HepG2 (cell line): ENCODE measurements at regions not wholly inside any gene's neighbourhood (a gene's known extent, or its start where the extent isn't known, plus 50 kb on each side); places are given as distances from the start of the nearest gene placed in this dataset.

Experiments
- ATF5 ChIP-seq: sonication (generic); formaldehyde crosslinking; IDR thresholded peaks from 2 replicates; pipeline ENCODE4 v1.4.0; 2020; ENCODE audit warnings: mild to moderate bottlenecking, low read depth, missing genetic modification reagents
- BCLAF1 ChIP-seq: fragments of 450-650 bp; IDR thresholded peaks from 2 replicates; pipeline ENCODE4 v1.6.1; 2017; ENCODE audit warnings: mild to moderate bottlenecking
- EZH2 ChIP-seq: conservative IDR thresholded peaks from 2 replicates; pipeline ENCODE4 v1.6.1; 2012; ENCODE audit warnings: mild to moderate bottlenecking, low read depth, low read length, moderate library complexity
- MAFG ChIP-seq: sonication (generic); formaldehyde crosslinking; IDR thresholded peaks from 2 replicates; pipeline ENCODE4 v1.5.1; 2020; ENCODE audit warnings: mild to moderate bottlenecking, missing genetic modification reagents
- SNAPC5 ChIP-seq: sonication (generic); formaldehyde crosslinking; IDR thresholded peaks from 2 replicates; pipeline ENCODE4 v1.8.1; 2023; ENCODE audit warnings: mild to moderate bottlenecking, missing genetic modification reagents, borderline replicate concordance
- ZNF24 ChIP-seq: fragments of 450-650 bp; IDR thresholded peaks from 2 replicates; pipeline ENCODE4 v1.6.1; 2017; ENCODE audit warnings: antibody characterized with exemption, mild to moderate bottlenecking
- ZNF362 ChIP-seq: sonication (generic); formaldehyde crosslinking; IDR thresholded peaks from 2 replicates; pipeline ENCODE4 v1.4.0; 2020; ENCODE audit warnings: missing genetic modification reagents, mild to moderate bottlenecking, borderline replicate concordance
- ZNF670 ChIP-seq: sonication (generic); formaldehyde crosslinking; IDR thresholded peaks from 2 replicates; pipeline ENCODE4 v1.8.0; 2022; ENCODE audit warnings: mild to moderate bottlenecking, missing genetic modification reagents, borderline replicate concordance

GRCh38 chr15:62291262-62291661, 126.2 kb upstream of the C2CD4B start:
- TF ChIP-seq ZNF670 (CRISPR knock-in tag) = no peak
- no peak for TF ChIP-seq EZH2
- TF ChIP-seq ATF5 (CRISPR knock-in tag) = no peak
- no peak for TF ChIP-seq MAFG (CRISPR knock-in tag)
- no peak for TF ChIP-seq ZNF24
- TF ChIP-seq ZNF362 (CRISPR knock-in tag) = no peak
- no peak for TF ChIP-seq SNAPC5 (CRISPR knock-in tag)
- no peak for TF ChIP-seq BCLAF1
